Fibroblast of lung (primary cell): ENCODE measurements at regions not wholly inside any gene's neighbourhood (a gene's known extent, or its start where the extent isn't known, plus 50 kb on each side); places are given as distances from the start of the nearest gene placed in this dataset.

ENCODE experiments used
- DNase-seq, 2 donors: peaks; one replicate each; pipeline versions ENCODE4 v3.0.0 to v3.0.0-alpha.2; 2010; ENCODE audit warnings: low read depth in 2 of 2
- H2AFZ ChIP-seq: 2 replicates; pipeline ENCODE4 v1.5.1; 2012; ENCODE audit warnings: low read length, control low read depth, inconsistent platforms
- H3K27ac ChIP-seq: 2 replicates; pipeline ENCODE4 v1.5.1; 2011; ENCODE audit warnings: low read length, control low read depth; ENCODE audit not compliant: insufficient read depth
- H3K27me3 ChIP-seq: 2 replicates; pipeline ENCODE4 v1.5.1; 2011; ENCODE audit warnings: mild to moderate bottlenecking, low read length; ENCODE audit not compliant: control insufficient read depth, insufficient read depth
- H3K36me3 ChIP-seq: 2 replicates; pipeline ENCODE4 v1.5.1; 2011; ENCODE audit warnings: low read length; ENCODE audit not compliant: control insufficient read depth, insufficient read depth
- H3K4me1 ChIP-seq: 2 replicates; pipeline ENCODE4 v1.5.1; 2011; ENCODE audit warnings: low read length; ENCODE audit not compliant: control insufficient read depth, insufficient read depth; ENCODE audit errors: extremely low read depth
- H3K4me2 ChIP-seq: 2 replicates; pipeline ENCODE4 v1.5.1; 2011; ENCODE audit warnings: low read length, control low read depth; ENCODE audit not compliant: insufficient read depth; ENCODE audit errors: extremely low read depth
- H3K4me3 ChIP-seq, 4 experiments: fragments of 200-600 bp in 1 of 4; sonication (generic) in 1 of 4; replicated peaks in 1 of 4; 2 replicates each; pipeline ENCODE4 v1.5.1; 2011 to 2016; ENCODE audit warnings: low read length in 4 of 4, low read depth in 3 of 4, mild to moderate bottlenecking in 3 of 4, control low read depth in 2 of 4, inconsistent platforms in 1 of 4, mixed read lengths in 1 of 4; ENCODE audit not compliant: insufficient read depth in 1 of 4; ENCODE audit errors: control extremely low read depth in 1 of 4
- H3K79me2 ChIP-seq: 2 replicates; pipeline ENCODE4 v1.5.1; 2012; ENCODE audit warnings: mild to moderate bottlenecking, low read length, inconsistent platforms; ENCODE audit not compliant: control insufficient read depth, insufficient read depth
- H3K9ac ChIP-seq: 2 replicates; pipeline ENCODE4 v1.5.1; 2011; ENCODE audit warnings: mild to moderate bottlenecking, low read length, control low read depth; ENCODE audit not compliant: insufficient read depth
- H3K9me3 ChIP-seq: 2 replicates; pipeline ENCODE4 v1.5.1; 2012; ENCODE audit warnings: low read depth, low read length; ENCODE audit not compliant: control insufficient read depth, insufficient read depth
- H4K20me1 ChIP-seq: 2 replicates; pipeline ENCODE4 v1.5.1; 2011; ENCODE audit warnings: low read length; ENCODE audit not compliant: control insufficient read depth, insufficient read depth; ENCODE audit errors: extremely low read depth
- EZH2 ChIP-seq: IDR thresholded peaks from 2 replicates; pipeline ENCODE4 v1.5.1; 2012; ENCODE audit warnings: low read length, control low read depth, mild to moderate bottlenecking; ENCODE audit errors: missing control alignments
- TF ChIP-seq, protein P1 (sequence below), 2 donors: IDR thresholded peaks in 1 of 2; conservative IDR thresholded peaks in 1 of 2; 1 replicate in 1 of 2; 2 replicates in 1 of 2; pipeline ENCODE4 v1.5.1; 2011 to 2012; ENCODE audit warnings: low read length in 2 of 2, control low read depth in 1 of 2, inconsistent platforms in 1 of 2, low read depth in 1 of 2, mild to moderate bottlenecking in 1 of 2

GRCh38 chr6:77038807-77039206 is 424.5 kb downstream of the HTR1B start:
- peak; percentile 18 to 70 for DNase-seq
- H3K27me3 ChIP-seq: no peaks in the 10 kb centered on the region
- no peak overlapping the region for H3K4me3 ChIP-seq
- no peak overlapping the region for H3K9ac ChIP-seq
- no peaks in the 10 kb centered on the region for H3K36me3 ChIP-seq
- no peak overlapping the region for H3K27ac ChIP-seq
- H3K79me2 ChIP-seq: no peaks in the 10 kb centered on the region
- H3K4me2 ChIP-seq: no peak overlapping the region
- no peaks in the 10 kb centered on the region for H3K4me1 ChIP-seq
- no peaks in the 10 kb centered on the region for H4K20me1 ChIP-seq
- TF ChIP-seq, protein P1, sequence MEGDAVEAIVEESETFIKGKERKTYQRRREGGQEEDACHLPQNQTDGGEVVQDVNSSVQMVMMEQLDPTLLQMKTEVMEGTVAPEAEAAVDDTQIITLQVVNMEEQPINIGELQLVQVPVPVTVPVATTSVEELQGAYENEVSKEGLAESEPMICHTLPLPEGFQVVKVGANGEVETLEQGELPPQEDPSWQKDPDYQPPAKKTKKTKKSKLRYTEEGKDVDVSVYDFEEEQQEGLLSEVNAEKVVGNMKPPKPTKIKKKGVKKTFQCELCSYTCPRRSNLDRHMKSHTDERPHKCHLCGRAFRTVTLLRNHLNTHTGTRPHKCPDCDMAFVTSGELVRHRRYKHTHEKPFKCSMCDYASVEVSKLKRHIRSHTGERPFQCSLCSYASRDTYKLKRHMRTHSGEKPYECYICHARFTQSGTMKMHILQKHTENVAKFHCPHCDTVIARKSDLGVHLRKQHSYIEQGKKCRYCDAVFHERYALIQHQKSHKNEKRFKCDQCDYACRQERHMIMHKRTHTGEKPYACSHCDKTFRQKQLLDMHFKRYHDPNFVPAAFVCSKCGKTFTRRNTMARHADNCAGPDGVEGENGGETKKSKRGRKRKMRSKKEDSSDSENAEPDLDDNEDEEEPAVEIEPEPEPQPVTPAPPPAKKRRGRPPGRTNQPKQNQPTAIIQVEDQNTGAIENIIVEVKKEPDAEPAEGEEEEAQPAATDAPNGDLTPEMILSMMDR (conservative IDR thresholded peaks at IDR 0.05 in 1 of 2, IDR thresholded peaks at IDR 0.05 in 1 of 2; ENCODE audit: low read depth in 1 of 2, low read length in 2 of 2): no peak
- no peak for TF ChIP-seq EZH2
- no peaks in the 10 kb centered on the region for H3K9me3 ChIP-seq
- H2AFZ ChIP-seq: no peak overlapping the region

- Histone ChIP-seq H3K9ac (no peak overlapping the region), H3K27me3 (no peaks in the 10 kb centered on the region), H3K4me1 (no peaks in the 10 kb centered on the region), H3K9me3 (no peaks in the 10 kb centered on the region), H3K27ac (no peak overlapping the region), H3K4me3 (no peak overlapping the region), H3K36me3 (no peaks in the 10 kb centered on the region), H4K20me1 (no peaks in the 10 kb centered on the region), H3K79me2 (no peaks in the 10 kb centered on the region), H3K4me2 (no peak overlapping the region), H2AFZ (no peak overlapping the region)
- DNase-seq: no peak
- TF ChIP-seq, protein P1 (conservative IDR thresholded peaks at IDR 0.05 in 1 of 2, IDR thresholded peaks at IDR 0.05 in 1 of 2; ENCODE audit: low read depth in 1 of 2, low read length in 2 of 2): no peak
- no peak for TF ChIP-seq EZH2
Observed at GRCh38 chr6:77037439-77037838, 425.9 kb downstream of the HTR1B start.

DNA sequence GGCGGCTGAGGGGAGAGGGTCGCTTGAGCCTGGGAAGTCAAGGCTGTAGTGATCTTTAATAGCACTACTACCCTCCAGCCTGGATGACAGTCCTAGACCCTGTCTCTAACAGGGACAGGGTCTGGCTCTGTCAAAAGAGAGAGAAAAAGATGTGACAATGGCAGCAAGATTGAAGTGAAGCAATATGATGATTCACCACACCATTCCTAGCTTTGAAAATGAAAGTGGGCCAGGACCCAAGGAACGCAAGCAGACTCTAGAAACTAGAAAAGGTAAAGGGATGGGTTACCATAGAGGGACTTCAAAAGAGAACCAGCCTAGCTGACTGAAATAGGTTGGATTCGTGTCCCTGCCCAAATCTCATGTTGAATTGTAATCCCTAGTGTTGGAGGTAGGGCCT is 426.9 kb downstream of the HTR1B start:
- H3K9me3 ChIP-seq: no peaks in the 10 kb centered on the region
- no peaks in the 10 kb centered on the region for H4K20me1 ChIP-seq
- TF ChIP-seq EZH2: no peak
- TF ChIP-seq, protein P1 (conservative IDR thresholded peaks at IDR 0.05 in 1 of 2, IDR thresholded peaks at IDR 0.05 in 1 of 2; ENCODE audit: low read depth in 1 of 2, low read length in 2 of 2): no peak
- H3K4me1 ChIP-seq: no peaks in the 10 kb centered on the region
- no peak for DNase-seq
- no peak overlapping the region for H3K27ac ChIP-seq
- H3K4me2 ChIP-seq: no peak overlapping the region
- no peaks in the 10 kb centered on the region for H3K27me3 ChIP-seq
- H3K4me3 ChIP-seq: no peak overlapping the region
- H2AFZ ChIP-seq: no peak overlapping the region
- no peak overlapping the region for H3K9ac ChIP-seq
- H3K36me3 ChIP-seq: no peaks in the 10 kb centered on the region
- H3K79me2 ChIP-seq: no peaks in the 10 kb centered on the region
